Duodenal mucosa (tissue), 2 donors: ENCODE measurements at regions not wholly inside any gene's neighbourhood (a gene's known extent, or its start where the extent isn't known, plus 50 kb on each side); places are given as distances from the start of the nearest gene placed in this dataset.

Source experiments
- H3K27ac ChIP-seq: one replicate; pipeline ENCODE4 v1.7.0; 2013; ENCODE audit warnings: low read depth, low read length
- H3K27me3 ChIP-seq, 2 donors: one replicate each; pipeline ENCODE4 v1.7.0; 2013; ENCODE audit warnings: low read length in 2 of 2, control low read depth in 1 of 2; ENCODE audit not compliant: insufficient read depth in 2 of 2, control insufficient read depth in 1 of 2
- H3K36me3 ChIP-seq, 2 donors: one replicate each; pipeline ENCODE4 v1.7.0; 2013; ENCODE audit warnings: low read length in 2 of 2, control low read depth in 1 of 2; ENCODE audit not compliant: insufficient read depth in 2 of 2, control insufficient read depth in 1 of 2
- H3K4me1 ChIP-seq, 2 donors: one replicate each; pipeline ENCODE4 v1.7.0; 2013; ENCODE audit warnings: low read length in 2 of 2, control low read depth in 1 of 2; ENCODE audit not compliant: insufficient read depth in 2 of 2, control insufficient read depth in 1 of 2
- H3K4me3 ChIP-seq, 2 donors: one replicate each; pipeline ENCODE4 v1.7.0; 2013; ENCODE audit warnings: low read length in 2 of 2, low read depth in 1 of 2
- H3K9ac ChIP-seq, 2 donors: one replicate each; pipeline ENCODE4 v1.7.0; 2013; ENCODE audit warnings: low read length in 2 of 2, low read depth in 1 of 2
- H3K9me3 ChIP-seq, 2 donors: one replicate each; pipeline ENCODE4 v1.7.0; 2013; ENCODE audit warnings: low read length in 2 of 2, control low read depth in 1 of 2; ENCODE audit not compliant: control insufficient read depth in 1 of 2

- Histone ChIP-seq H3K27ac (no peak overlapping the region), H3K4me1 (no peaks in the 10 kb centered on the region), H3K36me3 (no peaks in the 10 kb centered on the region), H3K9ac (no peak overlapping the region), H3K9me3 (no peaks in the 10 kb centered on the region), H3K4me3 (no peak overlapping the region), H3K27me3 (no peaks in the 10 kb centered on the region)
These were observed 1106.6 kb upstream of the B3GALT2 start for GRCh38 chr1:194292966-194293365.

GRCh38 chr1:194289569-194290266, 1103.3 kb upstream of the B3GALT2 start:
- Histone ChIP-seq H3K4me3 (no peak overlapping the region), H3K27ac (no peak overlapping the region)

GRCh38 chr1:194288238-194288637, 1101.8 kb upstream of the B3GALT2 start:
- no peaks in the 10 kb centered on the region for H3K27me3 ChIP-seq
- no peaks in the 10 kb centered on the region for H3K9me3 ChIP-seq
- no peak overlapping the region for H3K9ac ChIP-seq
- H3K4me3 ChIP-seq: no peak overlapping the region
- no peak overlapping the region for H3K27ac ChIP-seq
- H3K36me3 ChIP-seq: no peaks in the 10 kb centered on the region
- no peaks in the 10 kb centered on the region for H3K4me1 ChIP-seq

More at GRCh38 chr1:194289569-194290266, 1103.3 kb upstream of the B3GALT2 start:
- no peaks in the 10 kb centered on the region for H3K36me3 ChIP-seq
- no peaks in the 10 kb centered on the region for H3K4me1 ChIP-seq
- H3K9me3 ChIP-seq: no peaks in the 10 kb centered on the region
- H3K27me3 ChIP-seq: no peaks in the 10 kb centered on the region
- H3K9ac ChIP-seq: no peak overlapping the region

- H3K9me3 ChIP-seq: no peaks in the 10 kb centered on the region
- H3K4me1 ChIP-seq: no peaks in the 10 kb centered on the region
- H3K9ac ChIP-seq: no peak overlapping the region
- H3K4me3 ChIP-seq: no peak overlapping the region
- H3K27ac ChIP-seq: no peak overlapping the region
- no peaks in the 10 kb centered on the region for H3K36me3 ChIP-seq
- no peaks in the 10 kb centered on the region for H3K27me3 ChIP-seq
These were observed 1095.0 kb upstream of the B3GALT2 start for GRCh38 chr1:194281376-194281775.

- Histone ChIP-seq H3K27ac (no peak overlapping the region), H3K36me3 (no peaks in the 10 kb centered on the region), H3K9ac (no peak overlapping the region), H3K27me3 (no peaks in the 10 kb centered on the region), H3K4me1 (no peaks in the 10 kb centered on the region), H3K4me3 (no peak overlapping the region), H3K9me3 (no peaks in the 10 kb centered on the region)
These were observed 1094.0 kb upstream of the B3GALT2 start for GRCh38 chr1:194280463-194280862.

- Histone ChIP-seq H3K4me1 (no peaks in the 10 kb centered on the region), H3K9me3 (no peaks in the 10 kb centered on the region), H3K27me3 (no peaks in the 10 kb centered on the region), H3K36me3 (no peaks in the 10 kb centered on the region), H3K4me3 (no peak overlapping the region), H3K9ac (no peak overlapping the region), H3K27ac (no peak overlapping the region)
These were observed 1093.6 kb upstream of the B3GALT2 start for GRCh38 chr1:194279975-194280374.

GRCh38 chr1:194277927-194278326, 1091.5 kb upstream of the B3GALT2 start:
- no peak overlapping the region for H3K4me3 ChIP-seq
- H3K27ac ChIP-seq: no peak overlapping the region
- no peaks in the 10 kb centered on the region for H3K9me3 ChIP-seq
- H3K9ac ChIP-seq: no peak overlapping the region
- H3K4me1 ChIP-seq: no peaks in the 10 kb centered on the region
- H3K27me3 ChIP-seq: no peaks in the 10 kb centered on the region
- H3K36me3 ChIP-seq: no peaks in the 10 kb centered on the region

GRCh38 chr1:194273660-194274059, 1087.2 kb upstream of the B3GALT2 start:
- H3K9me3 ChIP-seq: no peaks in the 10 kb centered on the region
- no peak overlapping the region for H3K9ac ChIP-seq
- H3K4me1 ChIP-seq: no peaks in the 10 kb centered on the region

GRCh38 chr1:194268839-194269238, 1082.4 kb upstream of the B3GALT2 start:
- no peak overlapping the region for H3K9ac ChIP-seq
- H3K36me3 ChIP-seq: no peaks in the 10 kb centered on the region
- no peaks in the 10 kb centered on the region for H3K27me3 ChIP-seq
- no peaks in the 10 kb centered on the region for H3K9me3 ChIP-seq
- H3K27ac ChIP-seq: no peak overlapping the region
- no peaks in the 10 kb centered on the region for H3K4me1 ChIP-seq
- H3K4me3 ChIP-seq: no peak overlapping the region

More at GRCh38 chr1:194273660-194274059, 1087.2 kb upstream of the B3GALT2 start:
- no peaks in the 10 kb centered on the region for H3K27me3 ChIP-seq
- no peak overlapping the region for H3K27ac ChIP-seq
- no peak overlapping the region for H3K4me3 ChIP-seq
- H3K36me3 ChIP-seq: no peaks in the 10 kb centered on the region

- H3K36me3 ChIP-seq: no peaks in the 10 kb centered on the region
- H3K27me3 ChIP-seq: no peaks in the 10 kb centered on the region
- no peak overlapping the region for H3K9ac ChIP-seq
- H3K4me1 ChIP-seq: no peaks in the 10 kb centered on the region
- H3K9me3 ChIP-seq: no peaks in the 10 kb centered on the region
- no peak overlapping the region for H3K4me3 ChIP-seq
- no peak overlapping the region for H3K27ac ChIP-seq
These were observed 1080.6 kb upstream of the B3GALT2 start for GRCh38 chr1:194267021-194267420.
